GM10248 (cell line): ENCODE measurements at regions not wholly inside any gene's neighbourhood (a gene's known extent, or its start where the extent isn't known, plus 50 kb on each side); places are given as distances from the start of the nearest gene placed in this dataset.

Source experiments
- CTCF ChIA-PET: fragments of 300-600 bp; sonication (Branson Sonifier 250); formaldehyde crosslinking; extraction: SDS; loops from one replicate; lab custom pipeline; 2021; ENCODE audit warnings: antibody characterized with exemption; lab: Yijun Ruan, JAX
- POLR2A ChIA-PET: fragments of 350-650 bp; sonication (Branson Sonifier 250); formaldehyde crosslinking; extraction: SDS; loops from one replicate; lab custom pipeline; 2020; ENCODE audit warnings: antibody characterized with exemption; lab: Yijun Ruan, JAX
- DNase-seq: peaks from one replicate; pipeline ENCODE4 v3.0.0; 2012; ENCODE audit errors: extremely low spot score
- CTCF ChIP-seq: IDR thresholded peaks from 2 replicates; pipeline ENCODE4 v1.5.1; 2012; ENCODE audit warnings: mild to moderate bottlenecking, low read depth; ENCODE audit errors: extremely low read depth, missing control alignments, control extremely low read depth

- no peak for DNase-seq
- ChIA-PET CTCF (no interaction called here), POLR2A (no interaction called here)
Observed at GRCh38 chr16:86739808-86740207, 161.5 kb downstream of the FOXL1 start.

GRCh38 chr16:86740298-86740697 is 161.9 kb downstream of the FOXL1 start:
- TF ChIP-seq CTCF, result no peak
- ChIA-PET CTCF (no interaction called here), POLR2A (no interaction called here)
- no peak for DNase-seq

More at GRCh38 chr16:86739808-86740207, 161.5 kb downstream of the FOXL1 start:
- TF ChIP-seq CTCF, result no peak

GRCh38 chr16:86740906-86741799 is 162.8 kb downstream of the FOXL1 start:
- no peak for TF ChIP-seq CTCF
- no peak for DNase-seq
- ChIA-PET POLR2A (no interaction called here), CTCF (no interaction called here)

GRCh38 chr16:86747761-86748160 is 169.4 kb downstream of the FOXL1 start:
- ChIA-PET POLR2A (no interaction called here), CTCF (interaction anchor here (5.9 kb wide), 1 partner anchor 13 kb away, joined by 25 read pairs; no protein-coding TSS in a partner anchor)
- TF ChIP-seq CTCF, result no peak
- DNase-seq, result no peak

- POLR2A ChIA-PET, result no interaction called here
- TF ChIP-seq CTCF, result no peak
- CTCF ChIA-PET, result interaction anchor here (5.9 kb wide), 1 partner anchor 12 kb away, joined by 25 read pairs; no protein-coding TSS in a partner anchor
- no peak for DNase-seq
Observed at GRCh38 chr16:86748652-86749051, 170.3 kb downstream of the FOXL1 start.

GRCh38 chr16:86751076-86752030 is 173.0 kb downstream of the FOXL1 start:
- CTCF ChIA-PET, result interaction anchor here (5.9 kb wide), 1 partner anchor 9 kb away, joined by 25 read pairs; no protein-coding TSS in a partner anchor
- DNase-seq, result no peak
- TF ChIP-seq CTCF, result no peak
- POLR2A ChIA-PET, result no interaction called here
